H1 (cell line): ENCODE measurements at regions not wholly inside any gene's neighbourhood (a gene's known extent, or its start where the extent isn't known, plus 50 kb on each side); places are given as distances from the start of the nearest gene placed in this dataset.
A peak's percentile ranks its signal among the peaks of the same experiment; 100 is the strongest.

Source experiments
- ASH2L ChIP-seq: fragments of 200-600, 300-600 bp; sonication (generic); IDR thresholded peaks from one replicate; pipeline ENCODE4 v1.7.1; 2017; ENCODE audit warnings: low read length
- CREB1 ChIP-seq: IDR thresholded peaks from 2 replicates; pipeline ENCODE4 v1.6.1; 2012; ENCODE audit warnings: inconsistent platforms
- CTCF ChIP-seq, 3 experiments: IDR thresholded peaks; 1 replicate in 2 of 3; 2 replicates in 1 of 3; pipeline versions ENCODE4 v1.5.1 to v1.6.1; 2011; ENCODE audit warnings: low read length in 3 of 3, mild to moderate bottlenecking in 3 of 3, inconsistent platforms in 2 of 3, low read depth in 1 of 3, moderate library complexity in 1 of 3; ENCODE audit not compliant: insufficient read depth in 1 of 3; ENCODE audit errors: control extremely low read depth in 1 of 3
- EGR1 ChIP-seq: IDR thresholded peaks from 2 replicates; pipeline ENCODE4 v1.6.1; 2011; ENCODE audit warnings: low read depth, low read length, borderline replicate concordance
- GABPA ChIP-seq: IDR thresholded peaks from 2 replicates; pipeline ENCODE4 v1.6.1; 2011; ENCODE audit warnings: mild to moderate bottlenecking, low read length, moderate library complexity, borderline replicate concordance; ENCODE audit not compliant: insufficient read depth
- GTF2F1 ChIP-seq: IDR thresholded peaks from 2 replicates; pipeline ENCODE4 v1.6.1; 2012; ENCODE audit warnings: low read depth, low read length, improper control_type of control experiment, borderline replicate concordance
- HDAC2 ChIP-seq, 2 experiments: fragments of 300-600 bp in 1 of 2; sonication (generic) in 1 of 2; IDR thresholded peaks; 2 replicates each; pipeline ENCODE4 v1.6.1; 2011 to 2012; ENCODE audit warnings: low read depth in 2 of 2, low read length in 2 of 2, mild to moderate bottlenecking in 2 of 2, moderate library complexity in 2 of 2, borderline replicate concordance in 1 of 2, inconsistent platforms in 1 of 2
- KDM4A ChIP-seq: IDR thresholded peaks from one replicate; pipeline ENCODE4 v1.7.1; 2012; ENCODE audit warnings: low read depth, mild to moderate bottlenecking, moderate library complexity, low read length, inconsistent platforms; ENCODE audit not compliant: severe bottlenecking
- KDM5A ChIP-seq: fragments of 200-600 bp; IDR thresholded peaks from 2 replicates; pipeline ENCODE4 v1.7.1; 2012; ENCODE audit warnings: mild to moderate bottlenecking, low read length, inconsistent platforms, mixed read lengths
- NRF1 ChIP-seq: IDR thresholded peaks from 2 replicates; pipeline ENCODE4 v1.6.1; 2011; ENCODE audit warnings: mild to moderate bottlenecking, low read depth, low read length, improper control_type of control experiment
- POLR2A ChIP-seq, 2 experiments: IDR thresholded peaks; 1 replicate in 1 of 2; 2 replicates in 1 of 2; pipeline ENCODE4 v1.6.1; 2011; ENCODE audit warnings: low read depth in 2 of 2, low read length in 2 of 2, mild to moderate bottlenecking in 2 of 2; ENCODE audit errors: control extremely low read depth in 1 of 2
- POLR2AphosphoS5 ChIP-seq: IDR thresholded peaks from 2 replicates; pipeline ENCODE4 v1.6.1; 2011; ENCODE audit warnings: low read depth, low read length
- POU5F1 ChIP-seq: IDR thresholded peaks from 2 replicates; pipeline ENCODE4 v1.6.1; 2011; ENCODE audit warnings: low read depth, mild to moderate bottlenecking, low read length, moderate library complexity
- RFX5 ChIP-seq: IDR thresholded peaks from 2 replicates; pipeline ENCODE4 v1.6.1; 2011; ENCODE audit warnings: low read depth, low read length, improper control_type of control experiment, borderline replicate concordance
- RNF2 ChIP-seq: fragments of 200-900, 300-1000 bp; sonication (generic); IDR thresholded peaks from 2 replicates; pipeline ENCODE4 v1.7.1; 2016; ENCODE audit warnings: borderline replicate concordance, low read depth, mild to moderate bottlenecking, antibody characterized with exemption, low read length; ENCODE audit not compliant: poor library complexity, severe bottlenecking; ENCODE audit errors: missing control alignments
- RXRA ChIP-seq: IDR thresholded peaks from 2 replicates; pipeline ENCODE4 v1.6.1; 2011; ENCODE audit warnings: low read depth, mild to moderate bottlenecking, low read length, moderate library complexity; ENCODE audit not compliant: insufficient read depth
- SIN3A ChIP-seq, 2 experiments: IDR thresholded peaks in 1 of 2; conservative IDR thresholded peaks in 1 of 2; 2 replicates each; pipeline ENCODE4 v1.6.1; 2011 to 2012; ENCODE audit warnings: low read length in 2 of 2, improper control_type of control experiment in 1 of 2, low read depth in 1 of 2, mild to moderate bottlenecking in 1 of 2
- TCF12 ChIP-seq: IDR thresholded peaks from 2 replicates; pipeline ENCODE4 v1.6.1; 2011; ENCODE audit warnings: low read depth, mild to moderate bottlenecking, low read length
- USF2 ChIP-seq: IDR thresholded peaks from 2 replicates; pipeline ENCODE4 v1.6.1; 2011; ENCODE audit warnings: low read length, improper control_type of control experiment
- YY1 ChIP-seq: IDR thresholded peaks from 2 replicates; pipeline ENCODE4 v1.6.1; 2011; ENCODE audit warnings: low read depth, mild to moderate bottlenecking, low read length

- TF ChIP-seq RNF2: no peak
- no peak for TF ChIP-seq KDM5A
- no peak for TF ChIP-seq USF2
- TF ChIP-seq RFX5: no peak
- TF ChIP-seq EGR1: no peak
- TF ChIP-seq RXRA: no peak
- peak; percentile 69 to 93; a peak in 3 of 4 replicates for TF ChIP-seq SIN3A (conservative IDR thresholded peaks at IDR 0.05 in 1 of 2, IDR thresholded peaks at IDR 0.05 in 1 of 2; ENCODE audit: low read depth in 1 of 2, low read length in 2 of 2)
- no peak for TF ChIP-seq TCF12
- TF ChIP-seq POLR2A (IDR thresholded peaks at IDR 0.05; ENCODE audit: control extremely low read depth in 1 of 2, low read depth in 2 of 2, low read length in 2 of 2): no peak
- TF ChIP-seq KDM4A: no peak
- TF ChIP-seq ASH2L: no peak
- no peak for TF ChIP-seq GABPA
- no peak for TF ChIP-seq GTF2F1
- TF ChIP-seq CTCF (IDR thresholded peaks at IDR 0.05; ENCODE audit: control extremely low read depth in 1 of 3, insufficient read depth in 1 of 3, low read depth in 1 of 3, low read length in 3 of 3): peak; percentile 26 to 62 (median 51)
- TF ChIP-seq HDAC2 (IDR thresholded peaks at IDR 0.05; ENCODE audit: borderline replicate concordance in 1 of 2, low read depth in 2 of 2, low read length in 2 of 2): peak; percentile 42 to 78; a peak in 1 of 4 replicates
- no peak for TF ChIP-seq POLR2AphosphoS5
- TF ChIP-seq NRF1: no peak
- peak; percentile 38; the same call in 1 of the 2 replicates for TF ChIP-seq YY1
- TF ChIP-seq POU5F1: peak; percentile 89; the same call in 1 of the 2 replicates
- no peak for TF ChIP-seq CREB1
These were observed 166.0 kb upstream of the SP4 start (continued) for GRCh38 chr7:21261627-21262594.
